HepG2 (cell line): ENCODE measurements at regions not wholly inside any gene's neighbourhood (a gene's known extent, or its start where the extent isn't known, plus 50 kb on each side); places are given as distances from the start of the nearest gene placed in this dataset.

ENCODE experiments used
- ATAC-seq: fragments of 200-7000 bp; cut with Tn5 transposase; 3 replicates; pipeline ENCODE4 v1.9.1; 2020; ENCODE audit warnings: mild to moderate bottlenecking, moderate library complexity
- BruUV-seq: library from RNA; stranded (reverse); fragments of 400-500 nt; replicated peaks from 2 replicates; lab custom pipeline; 2021; lab: Mats Ljungman, UMichigan
- CTCF ChIA-PET: fragments of 300-600 bp; formaldehyde crosslinking; extraction: SDS; loops from one replicate; lab custom pipeline; 2021; ENCODE audit warnings: low total read pairs, inconsistent platforms, low intra/inter-chr PET ratio; lab: Yijun Ruan, JAX
- POLR2A ChIA-PET: fragments of 350-600 bp; sonication (Branson Sonifier 250); formaldehyde crosslinking; loops from one replicate; lab custom pipeline; 2020; ENCODE audit warnings: antibody characterized with exemption, inconsistent platforms; lab: Yijun Ruan, JAX
- DNase-seq: peaks from one replicate; pipeline ENCODE4 v3.0.0-alpha.2; 2015; ENCODE audit warnings: low spot score
- FAIRE-seq: peaks from 3 replicates; lab custom pipeline; 2011; peaks lifted over from hg19 to GRCh38; lab: Jason Lieb, UNC
- H2AFZ ChIP-seq: one replicate; pipeline ENCODE4 v1.6.1; 2011; ENCODE audit warnings: low read length, inconsistent platforms
- H3K27ac ChIP-seq: fragments of 300-600 bp; 3 replicates; pipeline ENCODE4 v1.8.0; 2011; ENCODE audit warnings: mixed run types, mild to moderate bottlenecking, mixed read lengths, low read length, inconsistent platforms; ENCODE audit not compliant: insufficient read depth; ENCODE audit errors: extremely low read length
- H3K27me3 ChIP-seq, 2 experiments: fragments of 200-600 bp in 1 of 2; 2 replicates in 1 of 2; 3 replicates in 1 of 2; pipeline versions ENCODE4 v1.6.0 to v1.8.0; 2011; ENCODE audit warnings: low read length in 2 of 2, mild to moderate bottlenecking in 2 of 2, moderate library complexity in 2 of 2, inconsistent platforms in 1 of 2; ENCODE audit not compliant: insufficient read depth in 2 of 2, control insufficient read depth in 1 of 2
- H3K36me3 ChIP-seq, 2 experiments: fragments of 200-600 bp in 1 of 2; replicated peaks in 1 of 2; 2 replicates in 1 of 2; 3 replicates in 1 of 2; pipeline versions ENCODE4 v1.5.1 to v1.8.0; 2011; ENCODE audit warnings: low read length in 2 of 2, inconsistent platforms in 1 of 2; ENCODE audit not compliant: insufficient read depth in 2 of 2, control insufficient read depth in 1 of 2
- H3K4me1 ChIP-seq: 2 replicates; pipeline ENCODE4 v1.5.1; 2012; ENCODE audit warnings: low read length, inconsistent platforms; ENCODE audit not compliant: insufficient read depth
- H3K4me2 ChIP-seq: 2 replicates; pipeline ENCODE4 v1.6.0; 2011; ENCODE audit warnings: low read depth, low read length, inconsistent platforms
- H3K4me3 ChIP-seq, 3 experiments: fragments of 200-600 bp in 1 of 3; sonication (generic), shearing (Covaris generic) in 1 of 3; replicated peaks in 1 of 3; 2 replicates each; pipeline ENCODE4 v1.5.1; 2011 to 2016; ENCODE audit warnings: low read length in 3 of 3, inconsistent platforms in 2 of 3, low read depth in 2 of 3, mild to moderate bottlenecking in 2 of 3, control low read depth in 1 of 3, mixed read lengths in 1 of 3; ENCODE audit not compliant: insufficient read depth in 1 of 3
- H3K79me2 ChIP-seq: one replicate; pipeline ENCODE4 v1.6.1; 2011; ENCODE audit warnings: low read length, inconsistent platforms; ENCODE audit not compliant: insufficient read depth
- H3K9ac ChIP-seq: 2 replicates; pipeline ENCODE4 v1.6.0; 2011; ENCODE audit warnings: mild to moderate bottlenecking, low read depth, low read length, inconsistent platforms; ENCODE audit not compliant: insufficient read depth
- H3K9me3 ChIP-seq: 2 replicates; pipeline ENCODE4 v1.5.1; 2012; ENCODE audit warnings: mild to moderate bottlenecking, low read length
- H4K20me1 ChIP-seq: 2 replicates; pipeline ENCODE4 v1.6.0; 2011; ENCODE audit warnings: inconsistent platforms, mild to moderate bottlenecking, low read length, moderate library complexity; ENCODE audit not compliant: insufficient read depth
- ADNP ChIP-seq: sonication (generic); formaldehyde crosslinking; IDR thresholded peaks from 2 replicates; pipeline ENCODE4 v1.4.0; 2020; ENCODE audit warnings: missing genetic modification reagents
- ISL2 ChIP-seq: sonication (generic); formaldehyde crosslinking; IDR thresholded peaks from 2 replicates; pipeline ENCODE4 v1.5.0; 2020; ENCODE audit warnings: missing genetic modification reagents
- MAFF ChIP-seq: IDR thresholded peaks from 2 replicates; pipeline ENCODE4 v1.6.1; 2011; ENCODE audit warnings: low read depth, low read length, improper control_type of control experiment
- MAFK ChIP-seq, 2 experiments: IDR thresholded peaks in 1 of 2; conservative IDR thresholded peaks in 1 of 2; 2 replicates each; pipeline ENCODE4 v1.6.1; 2011; ENCODE audit warnings: improper control_type of control experiment in 2 of 2, low read length in 2 of 2
- NFRKB ChIP-seq: fragments of 450-650 bp; IDR thresholded peaks from 2 replicates; pipeline ENCODE4 v1.6.1; 2017
- TMF1 ChIP-seq: sonication (generic); formaldehyde crosslinking; IDR thresholded peaks from 2 replicates; pipeline ENCODE4 v1.8.1; 2022; ENCODE audit warnings: low read depth, missing genetic modification reagents
- ZBTB3 ChIP-seq: sonication (generic); formaldehyde crosslinking; IDR thresholded peaks from 2 replicates; pipeline ENCODE4 v1.4.0; 2020; ENCODE audit warnings: low read depth, mild to moderate bottlenecking, moderate library complexity, missing genetic modification reagents, borderline replicate concordance
- ZFP36L1 ChIP-seq: sonication (generic); formaldehyde crosslinking; IDR thresholded peaks from 2 replicates; pipeline ENCODE4 v1.8.0; 2022; ENCODE audit warnings: mild to moderate bottlenecking, missing genetic modification reagents, moderate library complexity
- ZNF547 ChIP-seq: sonication (generic); formaldehyde crosslinking; IDR thresholded peaks from 2 replicates; pipeline ENCODE4 v1.5.1; 2020; ENCODE audit warnings: mild to moderate bottlenecking, missing genetic modification reagents
- ZSCAN22 ChIP-seq: sonication (generic); formaldehyde crosslinking; IDR thresholded peaks from 2 replicates; pipeline ENCODE4 v1.4.0; 2020; ENCODE audit warnings: mild to moderate bottlenecking, missing genetic modification reagents
- whole genome bisulfite sequencing: methylation state at CpG from one replicate; pipeline ENCODE4 v1.1.6; 2017; ENCODE audit warnings: low lambda C conversion rate; 5-methylcytosine and 5-hydroxymethylcytosine counted together
- in situ Hi-C: cut with HindIII; loops from 2 replicates; pipeline ENCODE4 v1.10.0; 2017; ENCODE audit warnings: low pct_unique_long_range_greater_than_20kb; ENCODE audit not compliant: extremely low pct_ligation_motif_present
- intact Hi-C: fragments of 100-400 bp; cut with micrococcal nuclease; formaldehyde crosslinking; loops from one replicate; pipeline ENCODE4 v1.10.0; 2022; ENCODE audit not compliant: unreplicated experiment
- TF ChIP-seq, protein P1 (sequence below): sonication (generic); formaldehyde crosslinking; IDR thresholded peaks from 2 replicates; pipeline ENCODE4 v1.8.1; 2023; ENCODE audit warnings: mild to moderate bottlenecking, missing genetic modification reagents
- TF ChIP-seq, protein P2 (sequence below): sonication (generic); formaldehyde crosslinking; IDR thresholded peaks from 2 replicates; pipeline ENCODE4 v1.5.0; 2020; ENCODE audit warnings: missing genetic modification reagents

DNA sequence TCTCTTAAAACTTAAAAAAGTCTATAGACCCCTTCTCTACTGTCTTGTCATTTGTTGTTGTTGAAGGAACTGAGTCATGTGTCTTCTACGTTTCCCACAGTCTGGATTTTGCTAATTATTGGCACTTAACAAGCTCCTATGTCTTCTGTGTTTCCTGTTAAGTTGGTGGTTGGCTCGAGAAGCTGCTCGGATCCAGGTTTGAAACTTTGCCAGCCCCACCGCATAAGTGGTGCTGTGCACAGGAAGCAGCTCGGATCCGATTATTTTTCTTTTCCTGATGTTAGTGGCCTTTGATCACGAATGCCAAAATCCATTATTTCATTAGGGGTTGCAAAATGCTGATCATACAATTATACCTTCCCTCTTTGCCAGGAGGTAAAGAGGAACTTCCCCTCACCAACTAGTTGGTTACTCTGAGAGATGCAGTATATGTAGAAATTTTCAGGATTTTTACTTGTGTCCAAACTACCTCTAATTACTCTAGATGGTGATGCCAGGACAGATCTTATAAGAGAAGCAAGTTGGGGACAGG is 186.5 kb downstream of the NSG2 start:
- Histone ChIP-seq H3K27me3 (peaks cover 0 to 3% of the 10 kb centered on the region in 2 experiments; a peak in 1 of 5 replicates), H3K4me3 (no peak overlapping the region), H4K20me1 (no peaks in the 10 kb centered on the region), H3K36me3 (no peaks in the 10 kb centered on the region), H3K4me2 (no peak overlapping the region), H3K27ac (no peak overlapping the region), H3K4me1 (no peaks in the 10 kb centered on the region), H2AFZ (no peak overlapping the region), H3K79me2 (no peaks in the 10 kb centered on the region), H3K9ac (no peak overlapping the region), H3K9me3 (no peaks in the 10 kb centered on the region)
- CTCF ChIA-PET = no interaction called here
- ATAC-seq (no peak), FAIRE-seq (no peak), DNase-seq (no peak)
- 34% methylated on average over 7 of the region's 7 CpGs for WGBS
- intact Hi-C loops = no loop called here
- BruUV-seq = no TSS peak
- in situ Hi-C loops = no loop called here
- TF ChIP-seq, protein P1, sequence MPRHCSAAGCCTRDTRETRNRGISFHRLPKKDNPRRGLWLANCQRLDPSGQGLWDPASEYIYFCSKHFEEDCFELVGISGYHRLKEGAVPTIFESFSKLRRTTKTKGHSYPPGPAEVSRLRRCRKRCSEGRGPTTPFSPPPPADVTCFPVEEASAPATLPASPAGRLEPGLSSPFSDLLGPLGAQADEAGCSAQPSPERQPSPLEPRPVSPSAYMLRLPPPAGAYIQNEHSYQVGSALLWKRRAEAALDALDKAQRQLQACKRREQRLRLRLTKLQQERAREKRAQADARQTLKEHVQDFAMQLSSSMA (CRISPR knock-in tag) = no peak
- TF ChIP-seq MAFK (conservative IDR thresholded peaks at IDR 0.05 in 1 of 2, IDR thresholded peaks at IDR 0.05 in 1 of 2; ENCODE audit: low read length in 2 of 2) = peak; percentile 59 to 61
- peak; percentile 46; the same call in 1 of the 2 replicates for TF ChIP-seq MAFF
- no peak for TF ChIP-seq ZBTB3
- POLR2A ChIA-PET = no interaction called here

DNA sequence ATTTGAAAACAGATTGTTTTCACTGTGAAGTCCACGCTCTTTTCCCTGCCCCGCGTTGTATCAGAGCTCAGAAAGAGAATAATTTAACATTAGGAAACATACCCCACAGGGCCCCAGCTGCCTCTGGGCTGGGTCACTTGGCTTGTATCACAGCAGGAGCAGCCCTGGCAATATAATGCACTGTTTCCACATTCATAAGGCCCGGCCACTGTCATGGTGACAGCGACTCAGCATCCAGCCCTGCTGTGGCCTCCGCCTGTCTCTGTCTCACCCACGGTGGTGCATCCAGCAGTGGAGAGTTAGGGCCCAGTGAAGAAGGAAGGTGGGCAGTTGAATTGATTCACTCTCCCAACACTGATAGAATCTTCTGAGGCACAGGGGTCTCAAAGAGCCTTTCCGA is 188.9 kb downstream of the NSG2 start:
- CTCF ChIA-PET = no interaction called here
- no peaks in the 10 kb centered on the region; the same call in 1 of the 2 replicates for H3K9me3 ChIP-seq
- POLR2A ChIA-PET = no interaction called here
- H3K79me2 ChIP-seq = no peaks in the 10 kb centered on the region
- DNase-seq (no peak), ATAC-seq (no peak), FAIRE-seq (no peak)
- H2AFZ ChIP-seq = no peak overlapping the region
- no peaks in the 10 kb centered on the region for H3K36me3 ChIP-seq
- in situ Hi-C loops = no loop called here
- H3K27ac ChIP-seq = no peak overlapping the region
- H3K27me3 ChIP-seq = no peaks in the 10 kb centered on the region
- H4K20me1 ChIP-seq = no peaks in the 10 kb centered on the region
- no peak overlapping the region for H3K4me3 ChIP-seq
- H3K9ac ChIP-seq = no peak overlapping the region
- no peaks in the 10 kb centered on the region for H3K4me1 ChIP-seq
- 68% methylated on average over 8 of the region's 8 CpGs for WGBS
- TF ChIP-seq ADNP (CRISPR knock-in tag) = no peak
- no peak for TF ChIP-seq TMF1 (CRISPR knock-in tag)
- no peak for TF ChIP-seq ZNF547 (CRISPR knock-in tag)
- TF ChIP-seq, protein P2, sequence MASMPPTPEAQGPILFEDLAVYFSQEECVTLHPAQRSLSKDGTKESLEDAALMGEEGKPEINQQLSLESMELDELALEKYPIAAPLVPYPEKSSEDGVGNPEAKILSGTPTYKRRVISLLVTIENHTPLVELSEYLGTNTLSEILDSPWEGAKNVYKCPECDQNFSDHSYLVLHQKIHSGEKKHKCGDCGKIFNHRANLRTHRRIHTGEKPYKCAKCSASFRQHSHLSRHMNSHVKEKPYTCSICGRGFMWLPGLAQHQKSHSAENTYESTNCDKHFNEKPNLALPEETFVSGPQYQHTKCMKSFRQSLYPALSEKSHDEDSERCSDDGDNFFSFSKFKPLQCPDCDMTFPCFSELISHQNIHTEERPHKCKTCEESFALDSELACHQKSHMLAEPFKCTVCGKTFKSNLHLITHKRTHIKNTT (CRISPR knock-in tag) = no peak
- no peak for TF ChIP-seq ISL2 (CRISPR knock-in tag)
- TF ChIP-seq ZSCAN22 (CRISPR knock-in tag) = no peak
- no peak for TF ChIP-seq ZFP36L1 (CRISPR knock-in tag)
- no peak for TF ChIP-seq NFRKB
- intact Hi-C loops = no loop called here
- no peak overlapping the region for H3K4me2 ChIP-seq
- BruUV-seq = no TSS peak
